GM06990 (cell line): ENCODE measurements at regions not wholly inside any gene's neighbourhood (a gene's known extent, or its start where the extent isn't known, plus 50 kb on each side); places are given as distances from the start of the nearest gene placed in this dataset.

ENCODE experiments used
- DNase-seq: peaks from one replicate; pipeline ENCODE4 v3.0.0-alpha.2; 2011; ENCODE audit not compliant: insufficient read length; ENCODE audit errors: extremely low read depth
- H3K27me3 ChIP-seq: replicated peaks from 2 replicates; pipeline ENCODE4 v1.6.0; 2011; ENCODE audit warnings: low read length; ENCODE audit not compliant: control insufficient read depth, insufficient read depth
- H3K36me3 ChIP-seq: 2 replicates; pipeline ENCODE4 v1.5.1; 2011; ENCODE audit warnings: low read length; ENCODE audit not compliant: control insufficient read depth, insufficient read depth
- H3K4me3 ChIP-seq: replicated peaks from 2 replicates; pipeline ENCODE4 v1.5.1; 2011; ENCODE audit warnings: low read depth, mild to moderate bottlenecking, control low read depth, low read length
- CTCF ChIP-seq: IDR thresholded peaks from 2 replicates; pipeline ENCODE4 v1.5.1; 2011; ENCODE audit warnings: low read length, control low read depth, mild to moderate bottlenecking, inconsistent platforms; ENCODE audit not compliant: insufficient read depth, poor library complexity, severe bottlenecking

GRCh38 chr9:78678877-78679276 is 382.0 kb downstream of the PSAT1 start:
- H3K27me3 ChIP-seq, result no peaks in the 10 kb centered on the region
- no peak for DNase-seq
- H3K4me3 ChIP-seq, result no peak overlapping the region
- H3K36me3 ChIP-seq, result no peaks in the 10 kb centered on the region
- no peak for TF ChIP-seq CTCF

GRCh38 chr9:78680196-78680595 is 383.3 kb downstream of the PSAT1 start:
- no peak overlapping the region for H3K4me3 ChIP-seq
- no peaks in the 10 kb centered on the region for H3K27me3 ChIP-seq
- no peak for DNase-seq
- no peak for TF ChIP-seq CTCF
- no peaks in the 10 kb centered on the region for H3K36me3 ChIP-seq

DNA sequence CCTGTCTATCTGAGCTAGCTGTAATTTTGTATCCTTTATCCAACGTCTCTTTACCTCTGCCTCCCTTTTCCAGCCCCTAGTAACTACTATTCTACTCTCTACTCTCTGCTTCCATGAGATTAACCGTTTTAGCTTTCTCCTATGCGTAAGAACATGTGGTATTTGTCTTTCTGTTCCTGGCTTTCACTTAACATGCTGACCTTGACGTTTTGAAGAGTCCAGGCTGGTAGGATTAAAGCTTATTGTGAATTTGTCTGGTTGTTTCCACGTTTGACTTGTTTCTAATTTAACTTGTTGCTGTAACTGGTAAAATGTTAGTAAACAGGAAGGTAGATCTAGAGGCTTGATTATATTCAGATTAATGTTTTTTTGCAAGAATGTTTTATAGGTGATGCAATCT is 385.3 kb downstream of the PSAT1 start:
- no peaks in the 10 kb centered on the region for H3K36me3 ChIP-seq
- DNase-seq, result no peak

GRCh38 chr9:78685471-78685870 is 388.5 kb downstream of the PSAT1 start:
- H3K4me3 ChIP-seq, result no peak overlapping the region
- no peaks in the 10 kb centered on the region for H3K36me3 ChIP-seq
- H3K27me3 ChIP-seq, result no peaks in the 10 kb centered on the region
- DNase-seq, result no peak
- TF ChIP-seq CTCF, result no peak

More for the DNA sequence above, 385.3 kb downstream of the PSAT1 start:
- H3K27me3 ChIP-seq, result no peaks in the 10 kb centered on the region
- no peak overlapping the region for H3K4me3 ChIP-seq
- no peak for TF ChIP-seq CTCF

- TF ChIP-seq CTCF, result no peak
- DNase-seq, result no peak
- no peaks in the 10 kb centered on the region for H3K36me3 ChIP-seq
- no peak overlapping the region for H3K4me3 ChIP-seq
- no peaks in the 10 kb centered on the region for H3K27me3 ChIP-seq
Observed at GRCh38 chr9:78688796-78689195, 391.9 kb downstream of the PSAT1 start.

DNA sequence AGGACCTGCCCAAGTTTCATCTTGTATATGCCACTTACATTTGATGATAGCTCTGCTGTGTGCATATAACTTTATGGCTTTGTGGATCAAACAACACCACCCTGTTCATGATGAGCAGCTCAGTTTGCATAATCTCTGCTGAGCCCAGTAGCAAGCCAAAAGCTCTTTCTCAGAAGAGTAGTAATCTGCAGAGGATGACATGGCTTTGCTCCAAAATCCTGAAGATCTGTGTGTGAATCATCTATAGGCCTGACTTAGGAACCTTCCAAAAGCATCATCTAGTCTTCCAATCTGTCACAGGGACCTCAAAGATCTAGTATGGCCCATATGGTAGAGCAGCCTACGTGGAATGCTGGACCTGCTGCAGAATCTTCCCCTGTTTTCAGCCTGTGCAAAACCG is 394.6 kb downstream of the PSAT1 start:
- Histone ChIP-seq H3K36me3 (no peaks in the 10 kb centered on the region), H3K27me3 (peaks cover 2% of the 10 kb centered on the region; the same call in 1 of the 2 replicates), H3K4me3 (no peak overlapping the region)
- TF ChIP-seq CTCF, result no peak
- DNase-seq, result no peak
